Urothelium cell line (cell line): ENCODE measurements at regions not wholly inside any gene's neighbourhood (a gene's known extent, or its start where the extent isn't known, plus 50 kb on each side); places are given as distances from the start of the nearest gene placed in this dataset.

ENCODE experiments used
- DNase-seq: peaks from one replicate; pipeline ENCODE4 v3.0.0; 2011; ENCODE audit warnings: low spot score, mixed read lengths
- FAIRE-seq: peaks from 2 replicates; lab custom pipeline; 2011; peaks lifted over from hg19 to GRCh38; lab: Jason Lieb, UNC

GRCh38 chr13:63389756-63390155 lies 1974.1 kb upstream of the PCDH20 start:
- FAIRE-seq (no peak), DNase-seq (no peak)

DNA sequence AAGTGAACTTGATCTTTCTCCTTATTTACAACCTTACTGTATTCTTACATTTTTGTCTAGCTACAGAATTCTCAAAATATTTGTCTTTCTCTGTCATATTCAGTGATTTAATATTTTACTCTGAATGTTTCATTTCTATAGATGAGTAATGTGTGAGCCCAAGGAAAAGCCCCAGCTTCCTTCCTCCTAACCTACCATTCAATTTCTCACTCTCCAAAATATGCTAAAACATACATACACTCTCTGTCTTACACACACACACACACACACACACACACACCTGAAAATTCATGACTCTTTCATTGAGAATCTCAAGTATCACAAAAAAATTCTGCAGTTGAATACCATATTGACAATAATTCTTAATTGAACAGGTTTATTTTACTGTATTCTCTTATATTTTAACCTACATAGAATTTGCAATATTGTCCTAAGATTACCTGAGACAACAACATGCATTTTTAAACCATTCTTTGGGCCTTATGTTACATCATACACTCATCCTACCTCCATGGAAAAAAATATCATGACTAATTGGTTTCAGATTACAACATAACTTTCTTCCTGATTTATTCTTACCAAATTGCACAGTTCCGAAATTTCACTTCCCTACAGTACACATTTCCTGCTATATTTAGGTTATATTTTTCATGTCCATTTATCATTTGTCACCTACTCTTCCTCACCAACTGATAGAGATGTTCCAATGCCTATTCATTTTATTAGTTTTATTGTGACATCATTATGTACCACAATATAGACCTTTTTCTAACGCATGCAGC lies 1965.6 kb upstream of the PCDH20 start:
- no peak for FAIRE-seq
- no peak for DNase-seq

DNA sequence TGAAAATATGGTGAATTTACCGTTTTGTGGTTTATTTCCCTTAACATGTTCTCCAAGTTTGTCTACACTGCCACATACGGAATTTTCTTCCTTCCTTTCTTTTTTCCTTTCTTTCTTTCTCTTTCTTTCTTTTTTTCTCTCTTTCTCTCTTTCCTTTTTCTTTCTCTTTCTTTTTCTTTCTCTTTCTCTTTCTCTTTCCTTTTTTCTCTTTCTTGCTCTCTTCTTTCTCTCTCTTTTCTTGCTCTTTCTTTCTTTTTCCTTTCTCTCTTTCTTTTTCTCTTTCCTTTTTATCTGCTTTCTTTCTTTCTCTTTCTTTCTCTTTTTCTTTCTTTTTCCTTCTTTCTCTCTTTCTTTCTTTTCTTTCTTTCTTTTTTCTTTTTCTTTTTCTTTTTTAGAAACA lies 1962.3 kb upstream of the PCDH20 start:
- no peak for FAIRE-seq

GRCh38 chr13:63370101-63370500 lies 1954.5 kb upstream of the PCDH20 start:
- no peak for FAIRE-seq
- DNase-seq = no peak

More for the DNA sequence above, 1962.3 kb upstream of the PCDH20 start:
- DNase-seq = no peak

DNA sequence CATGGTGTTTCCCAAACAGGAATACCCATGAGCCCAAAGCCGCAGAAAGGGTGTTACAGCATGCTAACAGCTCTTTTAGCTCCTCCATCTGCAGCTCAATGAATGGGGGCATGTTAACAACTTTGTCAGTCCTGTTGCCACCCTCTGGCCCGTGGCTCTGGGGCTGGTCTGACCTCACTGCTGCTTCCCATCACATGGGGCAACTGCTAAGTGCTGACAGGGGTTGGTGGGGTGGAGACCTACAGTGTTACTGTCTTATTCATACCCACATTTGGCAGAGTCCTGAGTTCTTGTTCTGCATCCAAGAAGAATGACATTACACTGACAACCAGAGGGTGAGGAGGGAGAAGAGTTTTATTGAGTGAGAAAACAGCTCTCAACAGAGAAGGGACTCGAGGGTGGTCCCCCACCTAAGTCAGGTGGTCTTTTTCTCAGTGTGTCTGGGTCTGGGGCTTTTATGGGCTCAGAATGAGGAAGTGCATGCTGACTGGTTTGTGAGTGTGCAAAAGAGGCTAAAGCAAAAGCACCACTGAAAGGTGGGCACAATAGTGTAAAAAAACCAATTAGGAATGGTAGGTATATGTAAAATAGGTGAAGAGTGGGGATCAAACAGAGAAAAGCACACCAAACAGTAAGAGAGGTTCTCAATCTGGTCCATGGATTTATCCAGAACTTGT lies 1952.0 kb upstream of the PCDH20 start:
- DNase-seq (no peak), FAIRE-seq (no peak)

DNA sequence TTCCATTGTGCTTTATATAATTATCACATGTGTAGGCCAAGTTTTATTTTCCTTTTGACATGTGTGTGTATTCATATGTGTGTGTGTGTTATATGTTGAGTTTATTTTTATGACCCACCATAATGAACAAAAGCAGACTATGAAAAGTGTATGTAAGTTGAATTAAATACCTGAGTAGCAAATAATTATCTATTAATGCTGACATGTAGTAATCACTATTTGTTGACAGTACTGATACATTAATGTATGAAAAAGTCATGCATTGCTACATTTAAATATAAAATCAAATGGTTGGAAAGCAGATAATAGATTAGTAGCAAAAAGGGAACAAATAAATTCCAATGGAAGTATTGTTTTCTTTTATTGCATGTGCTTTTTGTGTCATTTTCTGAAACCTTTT lies 1948.5 kb upstream of the PCDH20 start:
- DNase-seq (no peak), FAIRE-seq (no peak)

DNA sequence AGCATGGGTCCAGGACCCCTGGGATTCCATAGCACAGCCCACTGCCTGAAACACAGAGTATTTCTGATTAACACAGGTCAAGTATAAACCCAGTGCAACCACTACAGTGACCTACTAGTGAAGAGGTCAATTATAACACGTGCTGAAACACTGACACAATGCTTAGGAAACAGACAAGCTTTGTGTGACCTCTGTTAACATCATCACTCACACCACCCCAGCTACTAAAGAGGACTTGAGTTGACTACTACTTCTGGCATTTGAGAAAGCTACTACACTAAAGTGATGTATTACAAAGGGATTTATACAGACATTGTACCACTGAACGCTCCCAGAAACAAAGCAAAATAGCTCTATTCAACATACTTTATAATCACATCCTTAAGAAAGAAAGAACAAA lies 1935.9 kb upstream of the PCDH20 start:
- DNase-seq = no peak
- no peak for FAIRE-seq

DNA sequence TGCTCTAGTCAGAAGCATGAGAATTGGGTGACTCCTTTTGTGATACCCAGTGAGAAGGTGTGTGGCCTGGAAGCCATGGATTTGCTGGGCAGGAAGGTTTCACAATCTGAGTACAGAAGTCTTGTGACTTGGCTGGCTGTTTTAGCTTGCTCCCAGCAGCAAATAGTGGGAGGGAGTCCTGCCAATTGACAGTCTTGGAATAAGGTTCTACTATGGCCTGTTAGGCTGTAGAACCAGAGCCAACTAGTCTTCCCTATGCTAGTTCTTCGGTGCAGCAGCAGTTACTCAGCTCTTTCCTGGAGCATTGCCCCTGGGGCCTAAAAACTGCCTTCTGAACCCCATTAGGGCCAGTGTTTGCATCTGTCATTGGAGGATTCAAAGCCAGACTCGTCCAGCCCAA lies 1935.4 kb upstream of the PCDH20 start:
- FAIRE-seq (no peak), DNase-seq (no peak)

DNA sequence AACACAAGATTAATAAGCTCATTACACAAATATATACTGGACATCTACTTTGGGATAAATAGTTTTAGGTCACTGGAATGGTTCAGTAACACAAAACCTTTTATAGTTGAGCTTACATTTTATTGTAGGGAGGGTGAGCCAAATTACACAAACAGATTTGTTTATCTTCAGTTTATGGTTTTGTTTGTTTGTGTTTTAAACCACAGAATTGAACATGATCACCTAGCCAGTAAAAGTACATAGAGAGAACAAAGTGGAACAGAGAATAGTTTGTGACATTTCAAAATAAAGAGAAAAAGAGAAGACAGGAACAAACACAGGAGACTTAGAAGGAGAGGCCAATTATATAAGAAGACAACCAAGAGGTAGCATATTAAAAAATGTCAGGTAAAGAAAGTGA lies 1930.2 kb upstream of the PCDH20 start:
- no peak for FAIRE-seq
- DNase-seq = no peak

DNA sequence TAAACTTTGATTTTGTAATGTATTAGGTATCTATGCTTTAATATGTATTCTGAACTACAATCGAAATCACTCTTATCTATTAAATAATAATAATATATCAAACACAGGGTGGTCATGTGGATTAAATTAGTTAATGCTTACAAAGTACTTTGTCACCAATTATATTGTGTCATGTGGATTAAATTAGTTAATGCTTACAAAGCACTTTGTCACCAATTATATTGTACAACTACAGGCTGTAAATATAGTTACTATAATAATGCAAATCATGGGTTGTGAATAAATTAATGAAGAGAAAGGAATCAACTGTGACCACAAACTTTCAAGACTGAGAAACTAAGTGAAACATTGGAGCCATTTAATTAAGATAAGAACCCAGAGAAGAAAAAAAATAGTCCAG lies 1929.1 kb upstream of the PCDH20 start:
- DNase-seq = no peak
- no peak for FAIRE-seq

- FAIRE-seq (no peak), DNase-seq (no peak)
Measured at GRCh38 chr13:63337921-63338320, 1922.3 kb upstream of the PCDH20 start.

- FAIRE-seq (no peak), DNase-seq (no peak)
Measured at GRCh38 chr13:63337041-63337440, 1921.4 kb upstream of the PCDH20 start.

DNA sequence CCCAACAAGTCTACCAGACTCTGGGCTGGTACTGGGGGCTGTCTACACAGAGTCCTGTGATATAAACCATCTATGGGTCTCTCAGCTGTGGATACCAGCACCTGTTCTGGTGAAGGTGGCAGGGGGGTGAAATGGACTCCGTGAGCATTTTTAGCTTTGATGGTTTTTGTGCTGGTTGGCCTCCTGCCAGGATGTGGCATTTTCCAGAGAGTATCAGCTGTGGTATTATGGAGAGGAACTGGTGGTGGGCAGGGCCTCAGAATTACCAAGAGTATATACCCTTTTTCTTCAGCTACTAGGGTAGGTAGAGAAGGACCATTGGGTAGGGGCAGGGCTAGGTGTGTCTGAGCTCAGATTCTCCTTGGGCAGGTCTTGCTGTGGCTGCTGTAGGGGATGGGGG lies 1920.9 kb upstream of the PCDH20 start:
- DNase-seq (no peak), FAIRE-seq (no peak)

DNA sequence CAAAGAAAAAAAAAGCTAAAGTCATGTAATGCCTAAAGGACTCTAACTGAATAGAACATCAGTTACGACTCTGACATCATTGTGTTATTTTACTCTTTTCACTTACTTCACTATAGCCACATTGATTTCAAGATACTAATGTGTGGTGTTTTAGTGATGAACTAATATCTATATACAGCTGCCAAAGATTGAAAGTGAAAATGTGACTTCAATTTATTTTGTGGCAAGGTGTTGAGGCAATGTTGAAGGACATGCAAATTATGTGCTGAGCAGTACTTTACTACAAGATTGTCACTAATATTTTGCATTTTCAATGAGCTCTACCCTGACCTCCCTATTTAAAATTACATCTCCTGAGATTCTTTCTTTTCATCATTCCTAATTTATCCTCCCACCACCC lies 1911.9 kb upstream of the PCDH20 start:
- DNase-seq (no peak), FAIRE-seq (no peak)

DNA sequence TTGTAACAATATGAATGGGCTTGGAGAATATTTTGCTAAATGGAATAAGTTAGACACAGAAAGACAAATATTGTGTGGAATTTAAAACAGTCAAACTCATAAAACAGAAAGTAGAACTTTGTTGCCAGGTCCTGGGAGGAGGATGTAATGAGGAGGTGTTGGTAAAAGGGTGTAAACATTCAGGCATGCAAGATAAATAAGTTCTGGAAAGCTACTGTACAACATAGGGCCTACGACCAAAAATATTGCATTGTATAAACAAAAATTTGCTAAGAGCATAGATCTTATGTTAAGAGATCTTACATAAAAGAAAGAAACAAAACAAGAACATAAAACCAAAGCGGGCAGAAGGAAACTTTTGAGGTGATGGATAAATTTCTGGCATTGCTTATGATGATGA lies 1907.8 kb upstream of the PCDH20 start:
- DNase-seq (no peak), FAIRE-seq (no peak)

- FAIRE-seq (no peak), DNase-seq (no peak)
Measured at GRCh38 chr13:63311587-63311986, 1895.9 kb upstream of the PCDH20 start.

- DNase-seq = no peak
- no peak for FAIRE-seq
Measured at GRCh38 chr13:63308549-63309165, 1893.0 kb upstream of the PCDH20 start.

DNA sequence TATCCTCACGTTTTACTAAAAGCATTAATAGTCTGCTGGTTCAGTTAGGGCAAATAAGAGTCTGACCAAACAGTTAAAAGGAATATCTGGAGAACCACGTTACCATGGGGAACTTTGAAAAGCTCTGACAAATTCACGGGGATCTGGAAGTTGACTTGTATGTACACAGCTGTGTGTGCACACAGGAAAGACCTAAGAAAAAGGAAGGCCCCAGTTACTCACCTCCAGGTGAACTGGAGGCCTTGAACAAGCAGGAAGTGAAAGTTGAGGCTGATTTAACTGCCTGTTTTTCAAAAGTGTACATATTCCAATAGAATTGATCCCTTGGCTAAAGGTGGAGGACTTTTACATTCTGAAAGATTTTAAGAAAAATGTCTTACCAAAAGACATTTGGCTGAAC lies 1891.6 kb upstream of the PCDH20 start:
- FAIRE-seq (no peak), DNase-seq (no peak)

DNA sequence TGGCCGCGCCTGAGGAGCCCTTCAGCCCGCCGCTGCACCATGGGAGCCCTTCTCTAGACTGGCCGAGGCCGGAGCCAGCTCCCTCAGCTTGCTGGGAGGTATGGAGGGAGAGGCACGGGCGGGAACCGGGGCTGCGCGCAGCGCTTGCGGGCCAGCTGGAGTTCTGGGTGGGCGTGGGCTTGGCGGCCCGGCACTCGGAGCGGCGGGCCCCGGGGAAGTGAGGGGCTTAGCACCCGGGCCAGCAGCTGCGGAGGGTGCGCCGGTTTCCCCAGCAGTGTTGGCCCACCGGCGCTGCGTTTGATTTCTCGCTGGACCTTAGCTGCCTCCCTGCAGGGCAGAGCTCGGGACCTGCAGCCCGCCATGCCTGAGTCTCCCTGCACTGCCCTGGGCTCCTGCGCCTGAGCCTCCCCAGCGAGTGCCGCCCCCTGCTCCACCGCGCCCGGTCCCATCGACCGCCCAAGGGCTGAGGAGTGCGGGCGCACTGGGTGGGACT lies 1890.0 kb upstream of the PCDH20 start:
- FAIRE-seq = no peak

GRCh38 chr13:63304497-63304896 lies 1888.8 kb upstream of the PCDH20 start:
- DNase-seq (no peak), FAIRE-seq (no peak)

More for the DNA sequence above, 1890.0 kb upstream of the PCDH20 start:
- no peak for DNase-seq

- no peak for DNase-seq
- FAIRE-seq = no peak
Measured at GRCh38 chr13:63299866-63300394, 1884.3 kb upstream of the PCDH20 start.

DNA sequence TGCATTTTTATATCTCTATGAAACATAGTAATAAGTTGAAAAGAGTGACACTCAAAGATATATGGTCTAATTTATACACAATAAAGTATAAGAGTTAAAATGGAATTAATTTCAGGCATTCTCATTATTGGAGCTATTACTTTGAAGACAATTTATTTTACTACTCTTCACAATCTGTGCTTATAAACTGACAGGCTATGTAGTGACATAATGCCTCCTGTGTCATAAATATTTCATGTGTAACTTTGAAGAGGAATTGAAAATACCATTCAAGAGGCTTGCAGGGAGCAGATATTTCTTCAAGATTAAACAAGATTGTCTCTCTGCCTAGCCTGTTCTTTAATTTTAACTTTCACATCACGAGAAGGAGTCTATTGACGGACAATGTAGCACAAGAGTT lies 1881.5 kb upstream of the PCDH20 start:
- DNase-seq = no peak
- no peak for FAIRE-seq
